ENCODE measurements at regions not wholly inside any gene's neighbourhood (a gene's known extent, or its start where the extent isn't known, plus 50 kb on each side); places are given as distances from the start of the nearest gene placed in this dataset.

GRCh38 chr21:28113718-28114117 is 879.0 kb downstream of the LTN1 start:
- no peak for DNase-seq (ENCODE audit: low spot score)

GRCh38 chr21:28112511-28112910 is 880.2 kb downstream of the LTN1 start:
- no peak for DNase-seq (ENCODE audit: low spot score)

- DNase-seq (ENCODE audit: low spot score) = no peak
Measured at GRCh38 chr21:28111151-28111619, 881.5 kb downstream of the LTN1 start.

- no peak for DNase-seq (ENCODE audit: low spot score)
Measured at GRCh38 chr21:28110716-28111115, 882.0 kb downstream of the LTN1 start.

- no peak for DNase-seq (ENCODE audit: low spot score)
Measured at GRCh38 chr21:28110074-28110473, 882.6 kb downstream of the LTN1 start.

GRCh38 chr21:28106370-28106890 is 886.2 kb downstream of the LTN1 start:
- no peak for DNase-seq (ENCODE audit: low spot score)

GRCh38 chr21:28104346-28104745 is 888.3 kb downstream of the LTN1 start:
- no peak for DNase-seq (ENCODE audit: low spot score)

- no peak for DNase-seq (ENCODE audit: low spot score)
Measured at GRCh38 chr21:28100366-28100765, 892.3 kb downstream of the LTN1 start.

GRCh38 chr21:28099001-28099705 is 893.5 kb downstream of the LTN1 start:
- no peak for DNase-seq (ENCODE audit: low spot score)

- DNase-seq (ENCODE audit: low spot score) = no peak
Measured at GRCh38 chr21:28091466-28091865, 901.2 kb downstream of the LTN1 start.

GRCh38 chr21:28090546-28090945 is 902.1 kb downstream of the LTN1 start:
- no peak for DNase-seq (ENCODE audit: low spot score)

GRCh38 chr21:28089599-28090441 is 902.9 kb downstream of the LTN1 start:
- no peak for DNase-seq (ENCODE audit: low spot score)

- DNase-seq (ENCODE audit: low spot score) = no peak
Measured at GRCh38 chr21:28086861-28087581, 905.7 kb downstream of the LTN1 start.

- no peak for DNase-seq (ENCODE audit: low spot score)
Measured at GRCh38 chr21:28084951-28085350, 907.7 kb downstream of the LTN1 start.

GRCh38 chr21:28083350-28083749 is 909.3 kb downstream of the LTN1 start:
- DNase-seq (ENCODE audit: low spot score) = no peak

GRCh38 chr21:28078126-28078525 is 914.6 kb downstream of the LTN1 start:
- DNase-seq (ENCODE audit: low spot score) = no peak

GRCh38 chr21:28074676-28075075 is 918.0 kb downstream of the LTN1 start:
- no peak for DNase-seq (ENCODE audit: low spot score)

- DNase-seq (ENCODE audit: low spot score) = no peak
Measured at GRCh38 chr21:28072601-28073000, 920.1 kb downstream of the LTN1 start.

- no peak for DNase-seq (ENCODE audit: low spot score)
Measured at GRCh38 chr21:28069450-28069923, 923.2 kb downstream of the LTN1 start.

GRCh38 chr21:28068455-28069358 is 924.0 kb downstream of the LTN1 start:
- DNase-seq (ENCODE audit: low spot score) = no peak
